BJ (cell line): ENCODE measurements at regions not wholly inside any gene's neighbourhood (a gene's known extent, or its start where the extent isn't known, plus 50 kb on each side); places are given as distances from the start of the nearest gene placed in this dataset.

Experiments used
- CTCF ChIA-PET: fragments of 350-600 bp; formaldehyde crosslinking; extraction: SDS; loops from one replicate; lab custom pipeline; 2021; ENCODE audit warnings: antibody characterized with exemption, inconsistent platforms; lab: Yijun Ruan, JAX
- POLR2A ChIA-PET: fragments of 300-600 bp; sonication (Branson Sonifier 250); formaldehyde crosslinking; extraction: SDS; loops from one replicate; lab custom pipeline; 2021; ENCODE audit warnings: antibody characterized with exemption; lab: Charles Lee
- DNase-seq: peaks from one replicate; pipeline ENCODE4 v3.0.0-alpha.2; 2011; ENCODE audit warnings: low read depth
- H3K27me3 ChIP-seq: 2 replicates; pipeline ENCODE4 v1.6.0; 2011; ENCODE audit warnings: low read length; ENCODE audit not compliant: control insufficient read depth, insufficient read depth
- H3K36me3 ChIP-seq: 2 replicates; pipeline ENCODE4 v1.5.1; 2011; ENCODE audit warnings: low read length; ENCODE audit not compliant: control insufficient read depth, insufficient read depth
- H3K4me3 ChIP-seq: 2 replicates; pipeline ENCODE4 v1.5.1; 2011; ENCODE audit warnings: low read depth, mild to moderate bottlenecking, control low read depth, low read length
- CTCF ChIP-seq: IDR thresholded peaks from 2 replicates; pipeline ENCODE4 v1.5.1; 2011; ENCODE audit warnings: low read depth, mild to moderate bottlenecking, control low read depth, inconsistent platforms, low read length, moderate library complexity; ENCODE audit not compliant: insufficient read depth

- Histone ChIP-seq H3K4me3 (no peak overlapping the region), H3K36me3 (no peaks in the 10 kb centered on the region), H3K27me3 (no peaks in the 10 kb centered on the region)
- no peak for DNase-seq
- ChIA-PET POLR2A (no interaction called here), CTCF (interaction anchor here (0.8 kb wide), 1 partner anchor 18 kb away, joined by 4 read pairs; no protein-coding TSS in a partner anchor)
- no peak for TF ChIP-seq CTCF
Observed at GRCh38 chr15:31842532-31843195, 187.7 kb upstream of the CHRNA7 start.

GRCh38 chr15:31843426-31844055 is 186.8 kb upstream of the CHRNA7 start:
- CTCF ChIA-PET, result no interaction called here
- no peaks in the 10 kb centered on the region for H3K36me3 ChIP-seq
- no peak for DNase-seq
- POLR2A ChIA-PET, result no interaction called here
- H3K4me3 ChIP-seq, result no peak overlapping the region
- no peak for TF ChIP-seq CTCF
- H3K27me3 ChIP-seq, result no peaks in the 10 kb centered on the region

GRCh38 chr15:31845791-31846190 is 184.5 kb upstream of the CHRNA7 start:
- Histone ChIP-seq H3K27me3 (no peaks in the 10 kb centered on the region), H3K36me3 (no peaks in the 10 kb centered on the region), H3K4me3 (no peak overlapping the region)
- DNase-seq, result no peak
- ChIA-PET CTCF (no interaction called here), POLR2A (no interaction called here)
- no peak for TF ChIP-seq CTCF

GRCh38 chr15:31847961-31848360 is 182.4 kb upstream of the CHRNA7 start:
- CTCF ChIA-PET, result no interaction called here

More at GRCh38 chr15:31847961-31848360, 182.4 kb upstream of the CHRNA7 start:
- Histone ChIP-seq H3K36me3 (no peaks in the 10 kb centered on the region), H3K27me3 (no peaks in the 10 kb centered on the region), H3K4me3 (no peak overlapping the region)
- no peak for DNase-seq
- TF ChIP-seq CTCF, result no peak
- POLR2A ChIA-PET, result no interaction called here
